Ovary (tissue), 7 donors: ENCODE measurements at regions not wholly inside any gene's neighbourhood (a gene's known extent, or its start where the extent isn't known, plus 50 kb on each side); places are given as distances from the start of the nearest gene placed in this dataset.

Source experiments
- DNase-seq, 5 donors: peaks; one replicate each; pipeline ENCODE4 v3.0.0-alpha.2; 2019 to 2020
- H3K27ac ChIP-seq, 2 donors: fragments of 200-600 bp; one replicate each; pipeline versions ENCODE4 v1.5.1 to v1.8.0; 2019 to 2022
- H3K27me3 ChIP-seq: fragments of 200-600 bp; one replicate; pipeline ENCODE4 v1.8.0; 2022
- H3K36me3 ChIP-seq: fragments of 200-600 bp; sonication (generic); one replicate; pipeline ENCODE4 v1.5.1; 2019
- H3K4me1 ChIP-seq: one replicate; pipeline ENCODE4 v1.8.1; 2013; ENCODE audit warnings: mild to moderate bottlenecking, moderate library complexity; ENCODE audit not compliant: insufficient read depth
- H3K4me3 ChIP-seq: fragments of 200-600 bp; sonication (generic); one replicate; pipeline ENCODE4 v1.5.1; 2017
- H3K9me3 ChIP-seq, 2 donors: fragments of 200-600 bp in 1 of 2; sonication (generic) in 1 of 2; one replicate each; pipeline versions ENCODE4 v1.5.1 to v1.8.1; 2013 to 2019; ENCODE audit warnings: mild to moderate bottlenecking in 1 of 2, moderate library complexity in 1 of 2
- CTCF ChIP-seq, 3 donors: fragments of 450-650 bp in 2 of 3; fragments of 200-600 bp in 1 of 3; IDR thresholded peaks; one replicate each; pipeline versions ENCODE4 v1.5.1 to v1.8.0; 2016 to 2022; ENCODE audit warnings: antibody characterized with exemption in 3 of 3, mild to moderate bottlenecking in 1 of 3
- EP300 ChIP-seq: sonication (generic); formaldehyde crosslinking; IDR thresholded peaks from one replicate; pipeline ENCODE4 v1.6.1; 2017; ENCODE audit warnings: antibody characterized with exemption
- POLR2A ChIP-seq: fragments of 450-650 bp; IDR thresholded peaks from one replicate; pipeline ENCODE4 v1.6.1; 2017; ENCODE audit warnings: antibody characterized with exemption, mild to moderate bottlenecking, moderate library complexity
- WGBS, 3 donors: extraction: QIAGEN DNeasy Blood & Tissue Kit in 1 of 3; methylation state at CpG; one replicate each; pipeline versions ENCODE4 v1.1.5 to v1.1.7; 2013 to 2017; 5-methylcytosine and 5-hydroxymethylcytosine counted together
- intact Hi-C, 4 donors: fragments of 100-400 bp; cut with DNase I; formaldehyde crosslinking; loops; one replicate each; pipeline versions ENCODE4 v1.11.0 to v1.15.1; 2022 to 2023
- donor health status: DM: no; HTN: no; CAD: no; lungs with moderate emphysema.
- donor health status: DM: no; HTN: no; CAD: no.
- donor health status: Bipolar disorder and iron deficiency.
- donor health status: DM: no; HTN: no; CAD: no.
- donor health status: DM: yes; HTN: yes; CAD: no.

- no peak for DNase-seq
- no peak overlapping the region for H3K27ac ChIP-seq
- H3K27me3 ChIP-seq = no peaks in the 10 kb centered on the region
These were observed 403.7 kb upstream of the CITED2 start for GRCh38 chr6:139778106-139778505.

GRCh38 chr6:139777202-139777970 is 402.9 kb upstream of the CITED2 start:
- Histone ChIP-seq H3K4me1 (peaks cover 3% of the 10 kb centered on the region), H3K4me3 (no peak overlapping the region), H3K27ac (no peak overlapping the region), H3K9me3 (no peaks in the 10 kb centered on the region), H3K36me3 (no peaks in the 10 kb centered on the region), H3K27me3 (no peaks in the 10 kb centered on the region)
- TF ChIP-seq CTCF (IDR thresholded peaks at IDR 0.05) = no peak
- no peak for TF ChIP-seq POLR2A
- no peak for TF ChIP-seq EP300
- DNase-seq = no peak
- 88 to 89% (median 88%) methylated on average over 6 of the region's 6 CpGs for WGBS, 3 donors
- intact Hi-C loops = no loop called here

More at GRCh38 chr6:139778106-139778505, 403.7 kb upstream of the CITED2 start:
- Histone ChIP-seq H3K4me1 (peaks cover 3% of the 10 kb centered on the region), H3K4me3 (no peak overlapping the region), H3K36me3 (no peaks in the 10 kb centered on the region), H3K9me3 (no peaks in the 10 kb centered on the region)
- 76 to 91% (median 87%) methylated on average over 4 of the region's 4 CpGs for WGBS, 3 donors
- TF ChIP-seq EP300 = no peak
- intact Hi-C loops = no loop called here

- 30 to 45% (median 38%) methylated on average over 6 of the region's 6 CpGs for WGBS, 3 donors
- intact Hi-C loops = no loop called here
- Histone ChIP-seq H3K27me3 (no peaks in the 10 kb centered on the region), H3K9me3 (no peaks in the 10 kb centered on the region), H3K4me3 (no peak overlapping the region), H3K4me1 (peaks cover 3% of the 10 kb centered on the region), H3K36me3 (no peaks in the 10 kb centered on the region), H3K27ac (no peak overlapping the region)
- TF ChIP-seq CTCF (IDR thresholded peaks at IDR 0.05) (no peak), EP300 (no peak), POLR2A (no peak)
- DNase-seq = no peak
These were observed 401.6 kb upstream of the CITED2 start for GRCh38 chr6:139776041-139776440.

GRCh38 chr6:139768196-139768595 is 393.7 kb upstream of the CITED2 start:
- no peaks in the 10 kb centered on the region for H3K36me3 ChIP-seq
- no peaks in the 10 kb centered on the region for H3K27me3 ChIP-seq
- no peaks in the 10 kb centered on the region for H3K9me3 ChIP-seq
- H3K4me3 ChIP-seq = no peak overlapping the region
- TF ChIP-seq EP300 = no peak
- no peak for TF ChIP-seq POLR2A
- no peak for TF ChIP-seq CTCF (IDR thresholded peaks at IDR 0.05)
- DNase-seq = no peak
- intact Hi-C loops = loop anchor here in 1 of 4 donors (10.0 kb wide), 1 partner anchor 393 kb away; the partner anchor contains the start of gene CITED2
- H3K4me1 ChIP-seq = peaks cover 2% of the 10 kb centered on the region
- no peak overlapping the region for H3K27ac ChIP-seq

- Histone ChIP-seq H3K27me3 (no peaks in the 10 kb centered on the region), H3K27ac (no peak overlapping the region), H3K9me3 (no peaks in the 10 kb centered on the region), H3K36me3 (no peaks in the 10 kb centered on the region), H3K4me1 (peaks cover 2% of the 10 kb centered on the region), H3K4me3 (no peak overlapping the region)
- intact Hi-C loops = loop anchor here in 1 of 4 donors (10.0 kb wide), 1 partner anchor 392 kb away; the partner anchor contains the start of gene CITED2
- TF ChIP-seq EP300 = no peak
- TF ChIP-seq POLR2A = no peak
- no peak for TF ChIP-seq CTCF (IDR thresholded peaks at IDR 0.05)
- no peak for DNase-seq
- 87 to 98% (median 93%) methylated on average over 2 of the region's 2 CpGs for WGBS, 3 donors
These were observed 392.3 kb upstream of the CITED2 start for GRCh38 chr6:139766796-139767195.
